ENCODE measurements at regions not wholly inside any gene's neighbourhood (a gene's known extent, or its start where the extent isn't known, plus 50 kb on each side); places are given as distances from the start of the nearest gene placed in this dataset.

DNA sequence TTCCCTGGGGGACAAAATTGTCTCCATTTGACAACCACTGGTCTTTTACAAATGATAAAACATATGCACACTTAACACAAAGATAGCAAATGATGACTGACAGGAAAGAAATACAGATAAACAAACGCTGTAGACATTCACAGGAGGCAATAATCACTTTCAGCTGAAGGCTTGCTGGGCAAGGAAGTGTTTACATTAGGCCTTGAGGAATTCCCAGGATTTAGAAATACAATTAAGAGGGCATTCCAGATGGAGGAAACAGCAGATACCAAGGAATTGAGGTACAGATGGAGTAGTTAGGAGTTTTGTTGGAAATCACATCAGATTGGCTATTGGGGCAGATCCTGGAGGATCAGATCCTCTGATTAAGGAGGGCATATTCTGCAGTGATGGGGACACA is 93.9 kb downstream of the DYRK2 start:
- Mint-ChIP-seq H3K4me1 (peaks cover 16% of the 10 kb centered on the region), H3K4me3 (no peak overlapping the region), H3K9me3 (peaks cover 8% of the 10 kb centered on the region), H3K36me3 (ENCODE audit: low read depth) (no peaks in the 10 kb centered on the region), H3K27me3 (ENCODE audit: low read depth, poor library complexity) (peaks cover 3% of the 10 kb centered on the region), H3K27ac (no peak overlapping the region)
- DNase-seq: no peak
- TF ChIP-seq, protein P1, sequence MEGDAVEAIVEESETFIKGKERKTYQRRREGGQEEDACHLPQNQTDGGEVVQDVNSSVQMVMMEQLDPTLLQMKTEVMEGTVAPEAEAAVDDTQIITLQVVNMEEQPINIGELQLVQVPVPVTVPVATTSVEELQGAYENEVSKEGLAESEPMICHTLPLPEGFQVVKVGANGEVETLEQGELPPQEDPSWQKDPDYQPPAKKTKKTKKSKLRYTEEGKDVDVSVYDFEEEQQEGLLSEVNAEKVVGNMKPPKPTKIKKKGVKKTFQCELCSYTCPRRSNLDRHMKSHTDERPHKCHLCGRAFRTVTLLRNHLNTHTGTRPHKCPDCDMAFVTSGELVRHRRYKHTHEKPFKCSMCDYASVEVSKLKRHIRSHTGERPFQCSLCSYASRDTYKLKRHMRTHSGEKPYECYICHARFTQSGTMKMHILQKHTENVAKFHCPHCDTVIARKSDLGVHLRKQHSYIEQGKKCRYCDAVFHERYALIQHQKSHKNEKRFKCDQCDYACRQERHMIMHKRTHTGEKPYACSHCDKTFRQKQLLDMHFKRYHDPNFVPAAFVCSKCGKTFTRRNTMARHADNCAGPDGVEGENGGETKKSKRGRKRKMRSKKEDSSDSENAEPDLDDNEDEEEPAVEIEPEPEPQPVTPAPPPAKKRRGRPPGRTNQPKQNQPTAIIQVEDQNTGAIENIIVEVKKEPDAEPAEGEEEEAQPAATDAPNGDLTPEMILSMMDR (IDR thresholded peaks at IDR 0.05): no peak

DNA sequence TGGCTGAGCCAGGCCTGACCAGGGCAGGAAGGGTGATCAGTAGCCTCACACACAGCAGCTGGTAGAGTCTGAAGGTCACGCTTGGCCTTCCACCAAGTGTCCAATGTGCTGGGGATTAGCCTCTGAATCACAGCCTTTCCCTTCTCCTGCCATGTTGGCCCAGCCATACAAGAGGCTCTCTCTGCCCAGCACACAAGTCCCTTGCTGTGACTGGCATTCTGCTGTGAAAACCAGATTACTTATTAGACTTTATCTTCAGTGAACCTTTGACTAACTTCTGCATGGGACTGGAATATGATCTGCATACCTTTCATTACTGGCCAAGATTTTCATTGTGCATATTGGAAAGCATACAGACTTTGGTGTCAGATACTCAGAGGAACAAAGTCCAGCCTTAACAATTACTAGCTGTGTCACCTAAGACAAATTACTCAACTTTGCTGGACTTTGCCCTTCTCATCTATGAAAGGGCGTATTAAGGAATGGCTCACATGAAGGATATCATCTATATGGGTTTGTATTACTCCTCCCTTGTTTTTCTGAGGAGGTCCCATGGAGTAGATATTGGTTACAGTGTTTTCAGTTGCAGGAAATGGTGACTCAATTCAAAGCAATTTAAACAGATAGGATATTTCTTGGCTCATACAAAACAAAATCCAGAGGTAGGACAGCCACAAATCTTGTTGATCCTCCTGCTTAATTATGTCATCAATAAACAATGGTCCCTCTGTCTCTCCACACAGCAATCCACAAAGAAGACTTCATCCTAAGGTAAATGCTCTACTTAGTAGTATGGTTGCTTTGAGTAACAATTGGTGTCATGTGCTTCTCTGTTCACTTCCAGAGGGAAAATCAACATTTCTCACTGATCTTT is 99.6 kb downstream of the DYRK2 start:
- peak overlapping the region; percentile 68 for H3K27ac Mint-ChIP-seq
- no peak overlapping the region for H3K4me3 Mint-ChIP-seq
- H3K4me1 Mint-ChIP-seq: peaks cover 7% of the 10 kb centered on the region
- TF ChIP-seq, protein P1 (IDR thresholded peaks at IDR 0.05): no peak
- H3K9me3 Mint-ChIP-seq: peaks cover 8% of the 10 kb centered on the region
- no peaks in the 10 kb centered on the region for H3K27me3 Mint-ChIP-seq (ENCODE audit: low read depth, poor library complexity)
- DNase-seq: no peak
- no peaks in the 10 kb centered on the region for H3K36me3 Mint-ChIP-seq (ENCODE audit: low read depth)

DNA sequence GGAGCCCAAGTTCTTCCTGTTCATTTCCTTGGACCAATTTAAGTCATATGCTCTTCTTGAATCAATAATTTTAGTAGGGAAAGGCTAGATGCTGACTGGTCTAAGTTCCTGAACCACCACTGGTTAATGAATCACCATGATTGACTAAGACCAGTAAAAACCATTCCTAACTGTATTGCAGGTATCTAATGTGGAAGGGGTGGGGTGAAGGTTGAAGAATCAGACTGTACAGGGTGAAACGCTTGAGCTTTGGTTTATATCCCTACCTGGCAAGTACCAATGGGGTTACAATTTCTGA is 100.1 kb downstream of the DYRK2 start:
- no peaks in the 10 kb centered on the region for H3K36me3 Mint-ChIP-seq (ENCODE audit: low read depth)
- no peaks in the 10 kb centered on the region for H3K27me3 Mint-ChIP-seq (ENCODE audit: low read depth, poor library complexity)
- no peak for DNase-seq
- H3K9me3 Mint-ChIP-seq: peaks cover 8% of the 10 kb centered on the region
- no peak overlapping the region for H3K4me3 Mint-ChIP-seq
- TF ChIP-seq, protein P1 (IDR thresholded peaks at IDR 0.05): no peak
- peaks cover 7% of the 10 kb centered on the region for H3K4me1 Mint-ChIP-seq
- H3K27ac Mint-ChIP-seq: no peak overlapping the region

DNA sequence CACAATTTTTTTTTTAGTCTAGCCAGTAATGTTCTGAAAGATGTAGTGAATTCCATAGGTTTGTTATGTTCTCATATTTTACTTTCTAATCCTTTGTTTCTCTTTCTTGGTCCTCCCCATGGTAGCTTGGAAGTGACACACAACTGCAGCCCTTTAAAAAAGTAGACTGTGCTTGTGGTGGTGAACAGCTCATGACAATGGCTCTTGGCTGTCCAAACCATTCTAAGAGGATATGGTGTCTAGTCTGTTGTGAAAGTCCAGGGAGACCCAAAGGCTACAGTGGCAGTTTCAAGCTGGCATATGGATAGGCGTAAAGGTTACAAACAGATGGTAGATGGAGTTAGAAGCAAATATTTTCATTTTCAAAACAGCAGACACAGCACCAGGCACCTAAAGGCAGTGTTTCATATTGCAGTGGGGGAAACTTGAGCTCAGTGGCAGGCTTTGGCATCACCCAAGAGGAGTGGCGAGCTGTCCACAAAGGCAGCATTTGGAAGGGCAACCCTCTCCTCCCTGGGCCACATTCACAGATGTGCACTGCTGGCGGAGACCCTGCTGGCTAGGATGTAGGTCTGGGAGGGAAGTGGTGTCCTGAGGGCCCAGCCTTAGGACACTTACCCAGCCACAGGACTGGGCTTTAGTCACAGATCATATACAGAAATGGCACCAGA is 102.1 kb downstream of the DYRK2 start:
- TF ChIP-seq, protein P1 (IDR thresholded peaks at IDR 0.05): no peak
- Mint-ChIP-seq H3K4me1 (peaks cover 7% of the 10 kb centered on the region), H3K36me3 (ENCODE audit: low read depth) (no peaks in the 10 kb centered on the region), H3K27ac (no peak overlapping the region), H3K9me3 (peaks cover 4% of the 10 kb centered on the region), H3K27me3 (ENCODE audit: low read depth, poor library complexity) (no peaks in the 10 kb centered on the region), H3K4me3 (no peak overlapping the region)
- no peak for DNase-seq

DNA sequence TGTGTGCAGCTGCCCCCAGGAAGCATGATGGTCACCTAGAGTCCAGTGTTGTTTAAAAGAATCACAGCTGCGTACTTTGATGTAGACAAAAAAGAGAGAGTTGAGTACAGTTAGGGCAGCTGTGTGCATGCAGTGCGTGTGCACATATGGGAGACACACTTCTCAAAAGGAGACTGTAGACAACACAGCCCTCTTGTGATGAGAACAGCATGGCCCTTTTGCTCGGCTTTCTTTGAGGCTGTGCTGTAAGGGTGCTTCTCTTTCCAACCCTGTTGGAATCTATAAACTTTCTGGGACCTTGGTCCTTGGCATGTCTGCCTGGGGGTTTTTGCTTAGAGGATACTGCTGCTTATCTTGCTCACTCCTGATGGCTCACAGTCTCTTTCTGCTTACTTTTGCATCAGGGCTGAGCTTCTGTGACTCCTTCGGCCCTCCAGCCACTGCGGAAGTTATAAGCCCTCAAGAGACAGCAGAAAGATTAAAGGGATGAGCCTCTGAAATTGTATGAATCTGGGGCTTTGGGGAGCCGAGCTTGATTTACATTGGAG is 102.9 kb downstream of the DYRK2 start:
- no peaks in the 10 kb centered on the region for H3K9me3 Mint-ChIP-seq
- no peak overlapping the region for H3K4me3 Mint-ChIP-seq
- no peaks in the 10 kb centered on the region for H3K27me3 Mint-ChIP-seq (ENCODE audit: low read depth, poor library complexity)
- no peak overlapping the region for H3K27ac Mint-ChIP-seq
- H3K36me3 Mint-ChIP-seq (ENCODE audit: low read depth): no peaks in the 10 kb centered on the region
- H3K4me1 Mint-ChIP-seq: peaks cover 8% of the 10 kb centered on the region
- DNase-seq: no peak
- TF ChIP-seq, protein P1 (IDR thresholded peaks at IDR 0.05): no peak

Measured in nephron progenitor cell (in vitro differentiated cells).